IPS-20b (cell line): ENCODE measurements at regions not wholly inside any gene's neighbourhood (a gene's known extent, or its start where the extent isn't known, plus 50 kb on each side); places are given as distances from the start of the nearest gene placed in this dataset.

Source experiments
- H3K27ac ChIP-seq: one replicate; pipeline ENCODE4 v1.5.1; 2013; ENCODE audit warnings: low read length
- H3K27me3 ChIP-seq: 2 replicates; pipeline ENCODE4 v1.6.1; 2013; ENCODE audit warnings: mild to moderate bottlenecking, low read length, inconsistent platforms; ENCODE audit not compliant: insufficient read depth
- H3K36me3 ChIP-seq: 2 replicates; pipeline ENCODE4 v1.6.1; 2013; ENCODE audit warnings: low read depth, mild to moderate bottlenecking, inconsistent platforms, low read length, moderate library complexity; ENCODE audit not compliant: insufficient read depth
- H3K4me1 ChIP-seq: 2 replicates; pipeline ENCODE4 v1.6.1; 2013; ENCODE audit warnings: mild to moderate bottlenecking, control low read depth, inconsistent platforms, low read length, moderate library complexity; ENCODE audit not compliant: insufficient read depth
- H3K4me3 ChIP-seq: 2 replicates; pipeline ENCODE4 v1.5.1; 2013; ENCODE audit warnings: mild to moderate bottlenecking, low read length, inconsistent platforms
- H3K9ac ChIP-seq: 2 replicates; pipeline ENCODE4 v1.6.1; 2013; ENCODE audit warnings: low read depth, mild to moderate bottlenecking, inconsistent platforms, low read length, moderate library complexity
- H3K9me3 ChIP-seq: 2 replicates; pipeline ENCODE4 v1.6.1; 2013; ENCODE audit warnings: mild to moderate bottlenecking, low read depth, low read length, inconsistent platforms; ENCODE audit not compliant: insufficient read depth

GRCh38 chr20:60371384-60371783 lies 413.2 kb downstream of the CDH26 start:
- no peaks in the 10 kb centered on the region for H3K9me3 ChIP-seq
- no peaks in the 10 kb centered on the region for H3K4me1 ChIP-seq
- H3K4me3 ChIP-seq: no peak overlapping the region
- no peaks in the 10 kb centered on the region for H3K36me3 ChIP-seq
- no peak overlapping the region for H3K27ac ChIP-seq
- H3K27me3 ChIP-seq: no peaks in the 10 kb centered on the region
- H3K9ac ChIP-seq: no peak overlapping the region

- H3K36me3 ChIP-seq: no peaks in the 10 kb centered on the region
- no peaks in the 10 kb centered on the region for H3K4me1 ChIP-seq
- no peak overlapping the region for H3K9ac ChIP-seq
- H3K4me3 ChIP-seq: no peak overlapping the region
- no peaks in the 10 kb centered on the region for H3K9me3 ChIP-seq
- H3K27me3 ChIP-seq: no peaks in the 10 kb centered on the region
- H3K27ac ChIP-seq: no peak overlapping the region
Measured at GRCh38 chr20:60372275-60372674, 414.1 kb downstream of the CDH26 start.

GRCh38 chr20:60372822-60373221 lies 414.6 kb downstream of the CDH26 start:
- no peaks in the 10 kb centered on the region for H3K4me1 ChIP-seq
- H3K4me3 ChIP-seq: no peak overlapping the region
- H3K9me3 ChIP-seq: no peaks in the 10 kb centered on the region
- no peak overlapping the region for H3K27ac ChIP-seq
- no peaks in the 10 kb centered on the region for H3K36me3 ChIP-seq
- H3K27me3 ChIP-seq: no peaks in the 10 kb centered on the region
- H3K9ac ChIP-seq: no peak overlapping the region

- H3K4me1 ChIP-seq: no peaks in the 10 kb centered on the region
- no peaks in the 10 kb centered on the region for H3K9me3 ChIP-seq
Measured at GRCh38 chr20:60378620-60379019, 420.4 kb downstream of the CDH26 start.

GRCh38 chr20:60381643-60382400 lies 423.6 kb downstream of the CDH26 start:
- H3K27me3 ChIP-seq: no peaks in the 10 kb centered on the region
- no peak overlapping the region for H3K9ac ChIP-seq
- no peaks in the 10 kb centered on the region for H3K4me1 ChIP-seq
- no peak overlapping the region for H3K27ac ChIP-seq
- H3K36me3 ChIP-seq: no peaks in the 10 kb centered on the region
- no peaks in the 10 kb centered on the region for H3K9me3 ChIP-seq
- no peak overlapping the region for H3K4me3 ChIP-seq

More at GRCh38 chr20:60378620-60379019, 420.4 kb downstream of the CDH26 start:
- Histone ChIP-seq H3K9ac (no peak overlapping the region), H3K27me3 (no peaks in the 10 kb centered on the region), H3K4me3 (no peak overlapping the region), H3K36me3 (no peaks in the 10 kb centered on the region), H3K27ac (no peak overlapping the region)

- Histone ChIP-seq H3K36me3 (no peaks in the 10 kb centered on the region), H3K27ac (no peak overlapping the region), H3K9ac (no peak overlapping the region), H3K27me3 (peaks cover 11% of the 10 kb centered on the region; the same call in 1 of the 2 replicates), H3K9me3 (no peaks in the 10 kb centered on the region), H3K4me1 (no peaks in the 10 kb centered on the region), H3K4me3 (no peak overlapping the region)
Measured at GRCh38 chr20:60389441-60389840, 431.2 kb downstream of the CDH26 start.

GRCh38 chr20:60389882-60390281 lies 431.7 kb downstream of the CDH26 start:
- Histone ChIP-seq H3K9me3 (no peaks in the 10 kb centered on the region), H3K27me3 (peaks cover 11% of the 10 kb centered on the region; the same call in 1 of the 2 replicates), H3K4me3 (no peak overlapping the region), H3K36me3 (no peaks in the 10 kb centered on the region), H3K9ac (no peak overlapping the region), H3K4me1 (no peaks in the 10 kb centered on the region), H3K27ac (no peak overlapping the region)

GRCh38 chr20:60395991-60396390 lies 437.8 kb downstream of the CDH26 start:
- no peak overlapping the region for H3K9ac ChIP-seq
- H3K27me3 ChIP-seq: no peaks in the 10 kb centered on the region
- H3K9me3 ChIP-seq: peaks cover 9% of the 10 kb centered on the region; the same call in 1 of the 2 replicates

GRCh38 chr20:60400567-60400966 lies 442.3 kb downstream of the CDH26 start:
- Histone ChIP-seq H3K27ac (no peak overlapping the region), H3K4me1 (no peaks in the 10 kb centered on the region), H3K9me3 (peaks cover 9% of the 10 kb centered on the region; the same call in 1 of the 2 replicates), H3K27me3 (no peaks in the 10 kb centered on the region; the same call in 1 of the 2 replicates), H3K4me3 (no peak overlapping the region), H3K9ac (no peak overlapping the region), H3K36me3 (no peaks in the 10 kb centered on the region)

More at GRCh38 chr20:60395991-60396390, 437.8 kb downstream of the CDH26 start:
- Histone ChIP-seq H3K4me1 (no peaks in the 10 kb centered on the region), H3K36me3 (no peaks in the 10 kb centered on the region), H3K4me3 (no peak overlapping the region), H3K27ac (no peak overlapping the region)

GRCh38 chr20:60402189-60403058 lies 444.2 kb downstream of the CDH26 start:
- peaks cover 9% of the 10 kb centered on the region; the same call in 1 of the 2 replicates for H3K9me3 ChIP-seq
- H3K4me3 ChIP-seq: no peak overlapping the region
- no peak overlapping the region for H3K27ac ChIP-seq
- H3K4me1 ChIP-seq: no peaks in the 10 kb centered on the region
- no peaks in the 10 kb centered on the region; the same call in 1 of the 2 replicates for H3K27me3 ChIP-seq
- no peaks in the 10 kb centered on the region for H3K36me3 ChIP-seq
- H3K9ac ChIP-seq: no peak overlapping the region

GRCh38 chr20:60403105-60403741 lies 445.0 kb downstream of the CDH26 start:
- no peak overlapping the region for H3K4me3 ChIP-seq
- no peaks in the 10 kb centered on the region for H3K36me3 ChIP-seq
- H3K27me3 ChIP-seq: no peaks in the 10 kb centered on the region; the same call in 1 of the 2 replicates
- no peak overlapping the region for H3K9ac ChIP-seq
- H3K9me3 ChIP-seq: peaks cover 9% of the 10 kb centered on the region; the same call in 1 of the 2 replicates
- H3K4me1 ChIP-seq: no peaks in the 10 kb centered on the region
- no peak overlapping the region for H3K27ac ChIP-seq
